SK-N-SH (cell line): ENCODE measurements at regions not wholly inside any gene's neighbourhood (a gene's known extent, or its start where the extent isn't known, plus 50 kb on each side); places are given as distances from the start of the nearest gene placed in this dataset.

Experiments
- CTCF ChIA-PET: fragments of 300-600, 350-600 bp; formaldehyde crosslinking; extraction: SDS; loops from one replicate; lab custom pipeline; 2021; lab: Yijun Ruan, JAX
- POLR2A ChIA-PET: fragments of 350-600 bp; sonication (Branson Sonifier 250); formaldehyde crosslinking; extraction: SDS; loops from one replicate; lab custom pipeline; 2020; ENCODE audit warnings: antibody characterized with exemption, inconsistent platforms; lab: Yijun Ruan, JAX
- DNase-seq: peaks from one replicate; pipeline ENCODE4 v3.0.0; 2012
- H2AFZ ChIP-seq: fragments of 200-600 bp; sonication (generic); 2 replicates; pipeline ENCODE4 v1.8.1; 2016; ENCODE audit warnings: antibody characterized with exemption, mild to moderate bottlenecking, low read depth
- H3F3A ChIP-seq: fragments of 200-600 bp; sonication (generic); replicated peaks from 2 replicates; pipeline ENCODE3; 2016; ENCODE audit warnings: antibody characterized with exemption, mild to moderate bottlenecking; ENCODE audit not compliant: insufficient read depth
- H3K27ac ChIP-seq, 2 experiments: fragments of 200-500 bp in 1 of 2; fragments of 200-600 bp in 1 of 2; sonication (Bioruptor generic) in 1 of 2; sonication (generic), shearing (Covaris generic) in 1 of 2; 2 replicates each; pipeline versions ENCODE4 v1.5.1 to v1.6.1; 2014 to 2016; ENCODE audit warnings: low read depth in 2 of 2, inconsistent platforms in 1 of 2, low read length in 1 of 2, mild to moderate bottlenecking in 1 of 2, mixed read lengths in 1 of 2
- H3K27me3 ChIP-seq: fragments of 200-600 bp; sonication (generic), shearing (Covaris generic); 2 replicates; pipeline ENCODE4 v1.6.1; 2016; ENCODE audit warnings: mixed run types; ENCODE audit not compliant: insufficient read depth
- H3K36me3 ChIP-seq, 2 experiments: fragments of 200-500 bp in 1 of 2; fragments of 200-600 bp in 1 of 2; sonication (Bioruptor generic) in 1 of 2; sonication (generic) in 1 of 2; replicated peaks in 1 of 2; 2 replicates each; pipeline versions ENCODE3 to v1.5.1; 2014 to 2016; ENCODE audit warnings: low read length in 1 of 2, mild to moderate bottlenecking in 1 of 2; ENCODE audit not compliant: insufficient read depth in 2 of 2, control insufficient read depth in 1 of 2
- H3K4me1 ChIP-seq, 2 experiments: fragments of 200-500 bp in 1 of 2; fragments of 200-600 bp in 1 of 2; sonication (Bioruptor generic) in 1 of 2; sonication (generic), shearing (Covaris generic) in 1 of 2; 2 replicates each; pipeline versions ENCODE4 v1.5.1 to v1.6.1; 2014 to 2016; ENCODE audit warnings: low read depth in 1 of 2, low read length in 1 of 2, mixed run types in 1 of 2; ENCODE audit not compliant: insufficient read depth in 2 of 2, control insufficient read depth in 1 of 2
- H3K4me2 ChIP-seq: fragments of 200-600 bp; sonication (generic), shearing (Covaris generic); 2 replicates; pipeline ENCODE4 v1.6.1; 2017; ENCODE audit warnings: mixed run types
- H3K4me3 ChIP-seq, 2 experiments: fragments of 200-500 bp in 1 of 2; fragments of 200-600 bp in 1 of 2; sonication (Bioruptor generic) in 1 of 2; sonication (generic), shearing (Covaris generic) in 1 of 2; 2 replicates each; pipeline versions ENCODE4 v1.5.1 to v1.8.1; 2014 to 2016; ENCODE audit warnings: low read depth in 2 of 2, inconsistent platforms in 1 of 2, low read length in 1 of 2, mild to moderate bottlenecking in 1 of 2, mixed read lengths in 1 of 2, moderate library complexity in 1 of 2
- H3K79me2 ChIP-seq: fragments of 200-600 bp; sonication (generic); 2 replicates; pipeline ENCODE4 v1.8.1; 2017; ENCODE audit warnings: mild to moderate bottlenecking; ENCODE audit not compliant: insufficient read depth
- H3K9ac ChIP-seq: fragments of 200-600 bp; sonication (generic); 2 replicates; pipeline ENCODE4 v1.6.1; 2017; ENCODE audit warnings: mixed run types
- H3K9me2 ChIP-seq: fragments of 200-600 bp; sonication (generic); 2 replicates; pipeline ENCODE4 v1.6.1; 2017; ENCODE audit warnings: mixed run types
- H3K9me3 ChIP-seq: fragments of 200-600 bp; sonication (generic); 2 replicates; pipeline ENCODE4 v1.6.1; 2017; ENCODE audit warnings: mixed run types, mild to moderate bottlenecking, moderate library complexity
- H4K20me1 ChIP-seq: fragments of 200-600 bp; sonication (generic); 2 replicates; pipeline ENCODE4 v1.6.1; 2017; ENCODE audit warnings: mild to moderate bottlenecking, mixed run types; ENCODE audit not compliant: insufficient read depth
- CHD2 ChIP-seq: fragments of 150-350 bp; IDR thresholded peaks from 2 replicates; pipeline ENCODE4 v1.6.1; 2018; ENCODE audit warnings: low read length; ENCODE audit not compliant: partially characterized antibody
- EZH2phosphoT487 ChIP-seq: fragments of 200-600 bp; sonication (generic); IDR thresholded peaks from 2 replicates; pipeline ENCODE4 v1.6.1; 2017; ENCODE audit warnings: low read depth, mixed run types, mild to moderate bottlenecking, antibody characterized with exemption, moderate library complexity, borderline replicate concordance
- GABPA ChIP-seq: IDR thresholded peaks from 2 replicates; pipeline ENCODE4 v1.4.0; 2012; ENCODE audit warnings: low read depth, mild to moderate bottlenecking
- GATA2 ChIP-seq: sonication (generic); formaldehyde crosslinking; IDR thresholded peaks from 2 replicates; pipeline ENCODE4 v1.5.0; 2020; ENCODE audit warnings: mild to moderate bottlenecking, missing genetic modification reagents
- JUND ChIP-seq: IDR thresholded peaks from 2 replicates; pipeline ENCODE4 v1.4.0; 2012
- MEF2A ChIP-seq: IDR thresholded peaks from 2 replicates; pipeline ENCODE4 v1.4.0; 2012; ENCODE audit warnings: low read depth, borderline replicate concordance
- NFIC ChIP-seq: IDR thresholded peaks from 2 replicates; pipeline ENCODE4 v1.4.0; 2012; ENCODE audit warnings: borderline replicate concordance
- NRF1 ChIP-seq: IDR thresholded peaks from 2 replicates; pipeline ENCODE4 v1.6.1; 2012; ENCODE audit warnings: low read depth, mild to moderate bottlenecking, low read length
- POLR2AphosphoS5 ChIP-seq: IDR thresholded peaks from 2 replicates; pipeline ENCODE4 v1.6.1; 2012; ENCODE audit warnings: low read depth, low read length
- RAD21 ChIP-seq: IDR thresholded peaks from 2 replicates; pipeline ENCODE4 v1.6.1; 2012; ENCODE audit warnings: mild to moderate bottlenecking, low read length
- RCOR1 ChIP-seq: fragments of 150-350 bp; IDR thresholded peaks from 2 replicates; pipeline ENCODE4 v1.6.1; 2017; ENCODE audit warnings: antibody characterized with exemption, low read length
- RFX5 ChIP-seq: IDR thresholded peaks from 2 replicates; pipeline ENCODE4 v1.6.1; 2012; ENCODE audit warnings: mild to moderate bottlenecking, improper control_type of control experiment, low read length
- RXRA ChIP-seq: IDR thresholded peaks from 2 replicates; pipeline ENCODE4 v1.4.0; 2012; ENCODE audit warnings: low read depth, mild to moderate bottlenecking, borderline replicate concordance
- SMC3 ChIP-seq: IDR thresholded peaks from 2 replicates; pipeline ENCODE4 v1.6.1; 2012; ENCODE audit warnings: low read depth, low read length, improper control_type of control experiment
- TCF12 ChIP-seq: IDR thresholded peaks from 2 replicates; pipeline ENCODE4 v1.4.0; 2012
- YY1 ChIP-seq: IDR thresholded peaks from 2 replicates; pipeline ENCODE4 v1.4.0; 2012; ENCODE audit warnings: low read depth, mild to moderate bottlenecking
- WGBS: methylation state at CpG from one replicate; pipeline ENCODE4 v1.1.6; 2017; ENCODE audit warnings: low lambda C conversion rate; 5-methylcytosine and 5-hydroxymethylcytosine counted together
- TF ChIP-seq, protein P1 (sequence below): IDR thresholded peaks from 2 replicates; pipeline ENCODE4; 2012
- TF ChIP-seq, protein P2 (sequence below): IDR thresholded peaks from 2 replicates; pipeline ENCODE4 v1.6.1; 2012; ENCODE audit warnings: mild to moderate bottlenecking, low read depth, low read length, moderate library complexity

DNA sequence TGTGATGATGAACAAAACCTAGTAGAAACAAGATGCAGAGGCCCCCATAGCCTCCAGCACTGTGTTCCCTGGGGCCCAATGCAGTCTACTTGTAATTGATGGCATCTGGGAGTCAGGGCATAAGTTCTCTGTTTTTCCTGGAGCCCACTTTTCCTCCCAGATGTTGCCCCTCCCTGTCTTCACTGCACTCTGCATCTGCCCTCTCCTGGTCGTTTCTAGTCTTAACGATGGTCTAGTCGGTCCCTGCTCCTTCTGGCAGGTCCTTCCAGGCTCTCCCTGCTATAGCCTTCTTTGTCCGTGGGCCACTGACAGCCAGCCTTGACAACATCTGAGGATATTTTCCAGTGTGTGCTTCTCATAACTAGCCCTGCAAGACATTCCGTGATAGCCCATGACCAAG lies 208.3 kb downstream of the GXYLT1 start:
- H3K4me1 ChIP-seq = peaks cover 0 to 2% of the 10 kb centered on the region in 2 experiments; a peak in 3 of 4 replicates
- DNase-seq = no peak
- no peak overlapping the region for H3K27ac ChIP-seq
- TF ChIP-seq NFIC = no peak
- TF ChIP-seq JUND = no peak
- no peak for TF ChIP-seq RFX5
- no peak for TF ChIP-seq RCOR1
- no peak for TF ChIP-seq GABPA
- TF ChIP-seq, protein P1, sequence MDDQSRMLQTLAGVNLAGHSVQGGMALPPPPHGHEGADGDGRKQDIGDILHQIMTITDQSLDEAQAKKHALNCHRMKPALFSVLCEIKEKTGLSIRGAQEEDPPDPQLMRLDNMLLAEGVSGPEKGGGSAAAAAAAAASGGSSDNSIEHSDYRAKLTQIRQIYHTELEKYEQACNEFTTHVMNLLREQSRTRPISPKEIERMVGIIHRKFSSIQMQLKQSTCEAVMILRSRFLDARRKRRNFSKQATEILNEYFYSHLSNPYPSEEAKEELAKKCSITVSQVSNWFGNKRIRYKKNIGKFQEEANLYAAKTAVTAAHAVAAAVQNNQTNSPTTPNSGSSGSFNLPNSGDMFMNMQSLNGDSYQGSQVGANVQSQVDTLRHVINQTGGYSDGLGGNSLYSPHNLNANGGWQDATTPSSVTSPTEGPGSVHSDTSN = no peak
- no peak for TF ChIP-seq NRF1
- TF ChIP-seq TCF12 = no peak
- TF ChIP-seq, protein P2, sequence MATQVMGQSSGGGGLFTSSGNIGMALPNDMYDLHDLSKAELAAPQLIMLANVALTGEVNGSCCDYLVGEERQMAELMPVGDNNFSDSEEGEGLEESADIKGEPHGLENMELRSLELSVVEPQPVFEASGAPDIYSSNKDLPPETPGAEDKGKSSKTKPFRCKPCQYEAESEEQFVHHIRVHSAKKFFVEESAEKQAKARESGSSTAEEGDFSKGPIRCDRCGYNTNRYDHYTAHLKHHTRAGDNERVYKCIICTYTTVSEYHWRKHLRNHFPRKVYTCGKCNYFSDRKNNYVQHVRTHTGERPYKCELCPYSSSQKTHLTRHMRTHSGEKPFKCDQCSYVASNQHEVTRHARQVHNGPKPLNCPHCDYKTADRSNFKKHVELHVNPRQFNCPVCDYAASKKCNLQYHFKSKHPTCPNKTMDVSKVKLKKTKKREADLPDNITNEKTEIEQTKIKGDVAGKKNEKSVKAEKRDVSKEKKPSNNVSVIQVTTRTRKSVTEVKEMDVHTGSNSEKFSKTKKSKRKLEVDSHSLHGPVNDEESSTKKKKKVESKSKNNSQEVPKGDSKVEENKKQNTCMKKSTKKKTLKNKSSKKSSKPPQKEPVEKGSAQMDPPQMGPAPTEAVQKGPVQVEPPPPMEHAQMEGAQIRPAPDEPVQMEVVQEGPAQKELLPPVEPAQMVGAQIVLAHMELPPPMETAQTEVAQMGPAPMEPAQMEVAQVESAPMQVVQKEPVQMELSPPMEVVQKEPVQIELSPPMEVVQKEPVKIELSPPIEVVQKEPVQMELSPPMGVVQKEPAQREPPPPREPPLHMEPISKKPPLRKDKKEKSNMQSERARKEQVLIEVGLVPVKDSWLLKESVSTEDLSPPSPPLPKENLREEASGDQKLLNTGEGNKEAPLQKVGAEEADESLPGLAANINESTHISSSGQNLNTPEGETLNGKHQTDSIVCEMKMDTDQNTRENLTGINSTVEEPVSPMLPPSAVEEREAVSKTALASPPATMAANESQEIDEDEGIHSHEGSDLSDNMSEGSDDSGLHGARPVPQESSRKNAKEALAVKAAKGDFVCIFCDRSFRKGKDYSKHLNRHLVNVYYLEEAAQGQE = no peak
- no peak for TF ChIP-seq MEF2A
- TF ChIP-seq POLR2AphosphoS5 = no peak
- no peak for TF ChIP-seq SMC3
- TF ChIP-seq YY1 = no peak
- no peak for TF ChIP-seq GATA2 (CRISPR knock-in tag)
- TF ChIP-seq RAD21 = no peak
- H3K36me3 ChIP-seq = no peaks in the 10 kb centered on the region
- CTCF ChIA-PET = interaction anchor here (1.1 kb wide), 1 partner anchor 14 kb away, joined by 3 read pairs; no protein-coding TSS in a partner anchor
- H3K9ac ChIP-seq = no peak overlapping the region
- POLR2A ChIA-PET = no interaction called here
- no peak overlapping the region for H3K4me3 ChIP-seq
- H3F3A ChIP-seq = no peaks in the 10 kb centered on the region
- no peaks in the 10 kb centered on the region for H3K9me3 ChIP-seq
- no peak overlapping the region for H3K4me2 ChIP-seq
- no peaks in the 10 kb centered on the region for H3K9me2 ChIP-seq
- no peaks in the 10 kb centered on the region for H3K27me3 ChIP-seq
- no peak overlapping the region for H2AFZ ChIP-seq
- no peaks in the 10 kb centered on the region for H3K79me2 ChIP-seq
- 68% methylated on average over 5 of the region's 5 CpGs for WGBS
- H4K20me1 ChIP-seq = no peaks in the 10 kb centered on the region

DNA sequence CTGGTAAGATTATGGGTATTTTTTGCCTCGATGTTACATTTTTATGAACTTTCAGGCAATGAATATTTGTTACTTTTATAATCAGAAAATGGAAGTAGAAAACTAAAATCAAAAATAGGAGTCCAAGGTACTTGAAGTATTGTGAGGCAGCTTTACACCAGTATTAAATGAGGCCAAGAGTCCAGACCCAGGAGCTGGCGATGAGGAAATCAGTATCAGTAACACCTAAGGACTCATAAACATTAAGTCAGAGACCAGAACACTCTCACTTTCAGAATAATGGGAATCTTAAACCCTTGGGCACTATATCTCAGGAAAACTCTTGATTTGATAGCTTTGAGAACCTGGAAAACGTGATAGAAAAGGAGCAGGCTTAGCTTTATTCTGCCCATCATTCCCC lies 208.8 kb downstream of the GXYLT1 start:
- Histone ChIP-seq H2AFZ (no peak overlapping the region), H3K9me2 (no peaks in the 10 kb centered on the region), H3K27ac (no peak overlapping the region), H3K9ac (no peak overlapping the region), H3K36me3 (no peaks in the 10 kb centered on the region), H3K4me3 (no peak overlapping the region), H3K9me3 (no peaks in the 10 kb centered on the region), H3F3A (no peaks in the 10 kb centered on the region), H3K27me3 (no peaks in the 10 kb centered on the region), H3K79me2 (no peaks in the 10 kb centered on the region), H3K4me2 (no peak overlapping the region), H3K4me1 (peaks cover 0 to 2% of the 10 kb centered on the region in 2 experiments; a peak in 3 of 4 replicates), H4K20me1 (no peaks in the 10 kb centered on the region)
- WGBS = 74% methylated on average over 3 of the region's 3 CpGs
- no peak for TF ChIP-seq CHD2
- no peak for TF ChIP-seq EZH2phosphoT487
- no peak for TF ChIP-seq POLR2AphosphoS5
- no peak for TF ChIP-seq RXRA
- TF ChIP-seq RFX5 = no peak
- TF ChIP-seq NFIC = no peak
- no peak for DNase-seq
- POLR2A ChIA-PET = no interaction called here
- CTCF ChIA-PET = interaction anchor here (1.1 kb wide), 1 partner anchor 14 kb away, joined by 3 read pairs; no protein-coding TSS in a partner anchor
